Lower leg skin (tissue), 4 donors: ENCODE measurements at regions not wholly inside any gene's neighbourhood (a gene's known extent, or its start where the extent isn't known, plus 50 kb on each side); places are given as distances from the start of the nearest gene placed in this dataset.

Experiments
- DNase-seq, 2 donors: peaks; one replicate each; pipeline ENCODE4 v3.0.0-alpha.2; 2019; ENCODE audit warnings: low spot score in 2 of 2
- H3K4me3 ChIP-seq: fragments of 200-600 bp; sonication (generic); 2 replicates; pipeline ENCODE4 v1.5.1; 2017; ENCODE audit warnings: mild to moderate bottlenecking, low read depth; ENCODE audit not compliant: poor library complexity, severe bottlenecking
- POLR2A ChIP-seq, 2 donors: fragments of 450-650 bp; IDR thresholded peaks; one replicate each; pipeline ENCODE4 v1.6.1; 2016 to 2017; ENCODE audit warnings: antibody characterized with exemption in 2 of 2, mild to moderate bottlenecking in 1 of 2, moderate library complexity in 1 of 2
- WGBS, 2 donors: methylation state at CpG; one replicate each; pipeline ENCODE4 v1.1.5; 2018; 5-methylcytosine and 5-hydroxymethylcytosine counted together
- intact Hi-C: fragments of 100-400 bp; cut with DNase I; formaldehyde crosslinking; loops from one replicate; pipeline ENCODE4 v1.15.0; 2023; ENCODE audit warnings: low total_unique reads
- TF ChIP-seq, protein P1 (sequence below), 3 donors: fragments of 450-650 bp; IDR thresholded peaks; one replicate each; pipeline ENCODE4 v1.5.1; 2016; ENCODE audit warnings: antibody characterized with exemption in 3 of 3, mild to moderate bottlenecking in 3 of 3, moderate library complexity in 2 of 3

DNA sequence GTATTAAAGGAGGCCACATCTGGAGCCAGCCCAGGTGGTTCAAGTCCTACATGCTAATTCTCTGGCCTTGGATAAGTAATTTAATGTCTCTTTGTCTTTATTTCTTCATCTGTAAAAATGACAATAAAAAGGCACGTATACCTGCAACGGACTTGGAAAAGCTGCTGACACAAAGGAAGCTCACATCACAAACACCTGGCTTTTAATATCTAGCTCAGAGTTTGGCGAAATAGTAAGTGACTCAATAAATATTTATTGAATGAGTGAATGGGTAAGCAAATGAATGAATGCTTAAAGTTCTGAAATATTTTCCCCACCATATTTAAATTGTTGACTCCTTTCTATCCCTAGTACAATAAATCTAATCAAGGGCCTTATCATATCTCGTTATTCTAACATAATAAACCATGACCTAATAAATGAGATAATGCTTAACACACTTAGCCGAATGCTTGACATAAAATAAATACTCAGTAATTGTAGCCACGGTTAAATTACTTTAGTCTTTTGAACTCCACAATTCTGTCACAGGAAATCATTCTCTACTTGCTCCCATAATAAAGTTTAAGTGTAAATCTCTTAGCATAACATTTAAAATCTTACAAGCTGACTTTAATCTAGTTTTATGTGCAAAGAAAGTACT, 74.7 kb upstream of the PALMD start:
- no peak overlapping the region for H3K4me3 ChIP-seq
- intact Hi-C loops: no loop called here
- TF ChIP-seq, protein P1, sequence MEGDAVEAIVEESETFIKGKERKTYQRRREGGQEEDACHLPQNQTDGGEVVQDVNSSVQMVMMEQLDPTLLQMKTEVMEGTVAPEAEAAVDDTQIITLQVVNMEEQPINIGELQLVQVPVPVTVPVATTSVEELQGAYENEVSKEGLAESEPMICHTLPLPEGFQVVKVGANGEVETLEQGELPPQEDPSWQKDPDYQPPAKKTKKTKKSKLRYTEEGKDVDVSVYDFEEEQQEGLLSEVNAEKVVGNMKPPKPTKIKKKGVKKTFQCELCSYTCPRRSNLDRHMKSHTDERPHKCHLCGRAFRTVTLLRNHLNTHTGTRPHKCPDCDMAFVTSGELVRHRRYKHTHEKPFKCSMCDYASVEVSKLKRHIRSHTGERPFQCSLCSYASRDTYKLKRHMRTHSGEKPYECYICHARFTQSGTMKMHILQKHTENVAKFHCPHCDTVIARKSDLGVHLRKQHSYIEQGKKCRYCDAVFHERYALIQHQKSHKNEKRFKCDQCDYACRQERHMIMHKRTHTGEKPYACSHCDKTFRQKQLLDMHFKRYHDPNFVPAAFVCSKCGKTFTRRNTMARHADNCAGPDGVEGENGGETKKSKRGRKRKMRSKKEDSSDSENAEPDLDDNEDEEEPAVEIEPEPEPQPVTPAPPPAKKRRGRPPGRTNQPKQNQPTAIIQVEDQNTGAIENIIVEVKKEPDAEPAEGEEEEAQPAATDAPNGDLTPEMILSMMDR (IDR thresholded peaks at IDR 0.05): no peak
- TF ChIP-seq POLR2A (IDR thresholded peaks at IDR 0.05): no peak
- WGBS, 2 donors: 56 to 60% methylated on average over 6 of the region's 6 CpGs
- DNase-seq: no peak

GRCh38 chr1:99573431-99574217, 72.3 kb upstream of the PALMD start:
- WGBS, 2 donors: 57 to 70% methylated on average over 3 of the region's 3 CpGs
- intact Hi-C loops: no loop called here
- H3K4me3 ChIP-seq: no peak overlapping the region
- TF ChIP-seq, protein P1 (IDR thresholded peaks at IDR 0.05): no peak
- no peak for TF ChIP-seq POLR2A (IDR thresholded peaks at IDR 0.05)
- no peak for DNase-seq

GRCh38 chr1:99577313-99577712, 68.6 kb upstream of the PALMD start:
- TF ChIP-seq POLR2A (IDR thresholded peaks at IDR 0.05): no peak
- TF ChIP-seq, protein P1 (IDR thresholded peaks at IDR 0.05): no peak
- intact Hi-C loops: no loop called here
- no peak for DNase-seq
- no peak overlapping the region for H3K4me3 ChIP-seq
- WGBS, 2 donors: 49 to 56% methylated on average over 3 of the region's 3 CpGs

DNA sequence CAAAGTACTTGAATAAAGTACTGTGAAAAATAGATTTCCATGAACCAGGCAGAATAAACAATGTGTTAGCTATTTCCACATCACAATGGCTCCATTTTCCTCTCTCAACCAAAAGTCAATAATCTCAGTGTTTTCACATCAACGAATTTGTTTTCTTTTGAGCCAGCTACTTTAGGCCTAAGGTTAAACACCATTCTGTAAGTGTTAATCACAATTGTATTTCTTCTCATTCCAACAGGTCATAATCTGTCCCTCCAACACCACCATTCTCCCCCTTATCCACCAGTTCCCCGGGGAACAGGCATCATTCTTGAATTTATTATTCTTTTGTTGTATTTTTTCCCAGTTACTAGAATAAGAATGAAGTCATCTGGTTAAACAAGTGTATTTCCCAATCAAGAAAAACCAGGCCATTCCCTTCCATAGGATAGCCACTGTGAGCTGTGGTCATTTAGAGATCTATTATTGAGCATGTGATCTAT, 66.2 kb upstream of the PALMD start:
- TF ChIP-seq, protein P1 (IDR thresholded peaks at IDR 0.05): no peak
- no peak for TF ChIP-seq POLR2A (IDR thresholded peaks at IDR 0.05)
- DNase-seq: no peak
- intact Hi-C loops: loop anchor here (10.0 kb wide), 1 partner anchor 85 kb away; no protein-coding TSS in a partner anchor
- no peak overlapping the region for H3K4me3 ChIP-seq
- 27 to 36% methylated on average over 2 of the region's 2 CpGs for WGBS, 2 donors

GRCh38 chr1:99580451-99580850, 65.5 kb upstream of the PALMD start:
- DNase-seq: peak; percentile 74 to 88
- WGBS, 2 donors: 33 to 44% methylated on average over 6 of the region's 6 CpGs
- no peak overlapping the region for H3K4me3 ChIP-seq
- intact Hi-C loops: loop anchor here (10.0 kb wide), 1 partner anchor 84 kb away; no protein-coding TSS in a partner anchor
- no peak for TF ChIP-seq POLR2A (IDR thresholded peaks at IDR 0.05)
- TF ChIP-seq, protein P1 (IDR thresholded peaks at IDR 0.05): no peak
